Activated naive CD8-positive, alpha-beta T cell treated with anti-CD3 and anti-CD28 coated beads, Interleukin-2, amount 10 ng/mL, durations not matched to agents 7 days and 5 days (primary cell): ENCODE measurements at regions not wholly inside any gene's neighbourhood (a gene's known extent, or its start where the extent isn't known, plus 50 kb on each side); places are given as distances from the start of the nearest gene placed in this dataset.

Source experiments
- ATAC-seq: fragments of 150-1000 bp; cut with Tn5 transposase; one replicate; pipeline ENCODE4 v1.10.0; 2021; ENCODE audit warnings: low read depth, moderate library complexity
- POLR2A ChIA-PET: fragments of 350-600 bp; sonication (Branson Sonifier 250); formaldehyde crosslinking; loops from one replicate; lab custom pipeline; 2021; ENCODE audit warnings: antibody characterized with exemption; lab: Charles Lee
- DNase-seq: peaks from one replicate; pipeline ENCODE4 v3.0.0; 2021
- H3K27ac Mint-ChIP-seq: one replicate; pipeline ENCODE4 v1.8.0; 2022; ENCODE audit warnings: mild to moderate bottlenecking, mixed read lengths
- H3K27me3 Mint-ChIP-seq: one replicate; pipeline ENCODE4 v1.8.0; 2022; ENCODE audit warnings: mild to moderate bottlenecking, moderate library complexity, mixed read lengths
- H3K36me3 Mint-ChIP-seq: one replicate; pipeline ENCODE4 v1.8.0; 2021; ENCODE audit warnings: mild to moderate bottlenecking, mixed read lengths
- H3K4me1 Mint-ChIP-seq: one replicate; pipeline ENCODE4 v1.8.0; 2021; ENCODE audit warnings: mixed read lengths
- H3K4me3 Mint-ChIP-seq: one replicate; pipeline ENCODE4 v1.8.0; 2022; ENCODE audit warnings: mild to moderate bottlenecking, moderate library complexity, mixed read lengths
- H3K9me3 Mint-ChIP-seq: one replicate; pipeline ENCODE4 v1.8.0; 2021; ENCODE audit warnings: mixed read lengths

DNA sequence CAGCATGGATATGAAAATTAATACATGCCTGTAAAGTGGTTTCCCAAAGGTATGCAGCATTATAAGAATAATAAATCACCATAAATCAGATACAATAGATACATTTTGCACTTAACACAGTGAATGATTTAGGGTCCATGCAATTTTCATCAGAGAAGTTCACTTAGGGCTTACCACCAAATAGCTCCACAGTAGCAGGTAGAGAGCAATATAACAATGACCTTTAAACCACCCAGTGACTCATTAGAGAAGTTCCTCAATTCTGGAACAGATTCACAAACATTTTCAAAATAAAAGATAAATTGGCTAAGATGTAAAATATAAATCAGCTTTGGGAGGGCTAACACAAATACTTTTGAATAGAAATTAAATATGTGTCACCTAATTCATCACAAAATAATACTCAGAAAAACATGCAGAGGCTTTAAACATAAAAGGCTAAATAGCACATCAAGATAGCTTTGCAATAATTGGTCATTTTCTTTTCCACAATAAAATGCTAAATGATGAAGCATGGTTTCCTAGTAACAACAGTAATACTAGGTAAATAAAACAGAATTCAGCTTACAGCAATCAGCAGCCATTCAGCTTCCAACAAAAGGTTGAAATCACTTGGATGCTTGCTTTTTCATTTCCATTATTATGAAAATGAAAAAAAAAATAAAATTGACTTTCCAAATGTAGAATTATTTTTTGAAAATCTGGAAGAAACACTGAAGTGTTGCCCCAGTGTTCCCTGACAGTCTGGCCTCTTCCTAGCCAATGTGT, 84.3 kb upstream of the NBEA start:
- DNase-seq (no peak), ATAC-seq (no peak)
- H3K9me3 Mint-ChIP-seq, result no peaks in the 10 kb centered on the region
- POLR2A ChIA-PET, result no interaction called here
- no peaks in the 10 kb centered on the region for H3K36me3 Mint-ChIP-seq
- no peaks in the 10 kb centered on the region for H3K27me3 Mint-ChIP-seq
- H3K4me1 Mint-ChIP-seq, result no peaks in the 10 kb centered on the region
- H3K27ac Mint-ChIP-seq, result no peak overlapping the region
- H3K4me3 Mint-ChIP-seq, result no peak overlapping the region

DNA sequence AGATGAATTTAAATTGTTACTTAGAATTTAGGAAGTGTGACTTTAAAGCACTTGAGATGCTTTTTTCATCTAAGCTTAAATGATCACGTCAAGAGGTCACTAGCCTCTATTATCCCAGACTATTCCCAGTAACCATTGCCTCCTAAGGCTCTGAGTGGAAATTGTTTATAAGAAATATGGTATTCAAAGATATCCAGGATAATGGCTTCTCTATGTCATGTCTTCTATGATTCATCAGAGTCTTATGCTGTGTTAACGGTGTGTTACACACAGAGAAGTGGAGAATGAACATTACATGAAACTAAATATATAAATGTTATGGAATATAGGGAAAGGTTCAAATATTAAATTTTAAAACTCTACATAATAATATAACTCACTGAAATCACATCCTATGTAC, 79.8 kb upstream of the NBEA start:
- Mint-ChIP-seq H3K4me3 (no peak overlapping the region), H3K27me3 (no peaks in the 10 kb centered on the region), H3K9me3 (no peaks in the 10 kb centered on the region), H3K36me3 (no peaks in the 10 kb centered on the region), H3K27ac (no peak overlapping the region), H3K4me1 (no peaks in the 10 kb centered on the region)
- DNase-seq (no peak), ATAC-seq (no peak)
- POLR2A ChIA-PET, result no interaction called here

DNA sequence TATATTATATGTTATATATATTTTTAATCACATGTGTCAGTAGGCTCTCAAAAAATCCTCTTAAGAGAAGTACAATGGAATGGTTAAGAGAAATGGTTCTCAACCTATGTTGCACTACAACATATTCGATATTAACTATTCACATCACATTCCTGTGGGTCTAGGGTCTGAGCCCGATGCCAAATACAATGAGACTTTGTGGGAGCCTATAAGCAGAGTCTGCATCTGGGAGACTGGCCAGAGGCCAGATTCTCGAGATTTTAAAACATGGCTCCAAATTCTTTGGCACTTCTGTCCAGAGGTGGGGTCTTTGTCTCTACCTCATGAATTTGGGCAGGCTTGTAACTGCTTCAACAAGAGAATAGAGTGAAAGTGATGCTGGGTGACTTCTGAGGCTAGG, 79.4 kb upstream of the NBEA start:
- no peaks in the 10 kb centered on the region for H3K9me3 Mint-ChIP-seq
- H3K36me3 Mint-ChIP-seq, result no peaks in the 10 kb centered on the region
- no peak overlapping the region for H3K4me3 Mint-ChIP-seq
- POLR2A ChIA-PET, result no interaction called here
- no peak for ATAC-seq
- H3K27me3 Mint-ChIP-seq, result no peaks in the 10 kb centered on the region
- no peaks in the 10 kb centered on the region for H3K4me1 Mint-ChIP-seq
- H3K27ac Mint-ChIP-seq, result no peak overlapping the region
- no peak for DNase-seq

DNA sequence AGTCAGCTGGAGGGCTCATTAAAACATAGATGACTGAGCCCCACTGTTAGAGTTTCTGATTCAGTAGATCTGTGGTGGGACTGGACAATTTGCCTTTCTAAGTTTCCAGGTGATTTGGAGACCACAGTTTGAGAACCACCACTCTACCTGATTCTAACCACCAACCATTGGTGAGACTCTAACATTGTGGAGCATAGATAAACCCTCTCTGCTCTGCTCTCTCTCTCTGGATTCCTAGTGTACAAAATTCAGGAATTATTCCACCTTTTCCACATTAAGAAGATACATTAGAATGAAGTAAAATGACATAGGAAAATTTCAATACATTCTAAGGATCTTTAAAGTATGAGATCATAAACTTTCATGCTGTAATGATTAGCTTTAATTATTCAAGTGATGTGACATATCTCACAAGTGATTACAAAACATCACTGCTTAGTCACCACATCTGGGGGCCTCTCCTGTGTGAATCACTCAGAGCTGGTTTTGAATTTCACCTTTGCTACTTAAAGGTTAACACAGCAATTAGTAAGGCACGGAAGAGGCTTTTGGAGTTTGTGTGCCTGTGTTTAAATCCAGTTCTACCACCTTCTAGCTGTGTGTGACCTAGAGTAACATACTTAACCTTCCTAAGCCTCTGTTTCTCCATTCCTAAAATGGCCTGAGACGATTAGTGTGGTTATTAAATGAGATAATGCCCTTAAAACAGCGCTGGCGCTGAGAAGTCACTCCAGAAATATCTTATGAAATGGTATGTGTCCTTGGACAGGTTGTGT, 78.5 kb upstream of the NBEA start:
- Mint-ChIP-seq H3K36me3 (no peaks in the 10 kb centered on the region), H3K4me3 (no peak overlapping the region), H3K4me1 (no peaks in the 10 kb centered on the region), H3K27me3 (no peaks in the 10 kb centered on the region), H3K9me3 (no peaks in the 10 kb centered on the region), H3K27ac (no peak overlapping the region)
- DNase-seq, result no peak
- POLR2A ChIA-PET, result no interaction called here
- no peak for ATAC-seq

DNA sequence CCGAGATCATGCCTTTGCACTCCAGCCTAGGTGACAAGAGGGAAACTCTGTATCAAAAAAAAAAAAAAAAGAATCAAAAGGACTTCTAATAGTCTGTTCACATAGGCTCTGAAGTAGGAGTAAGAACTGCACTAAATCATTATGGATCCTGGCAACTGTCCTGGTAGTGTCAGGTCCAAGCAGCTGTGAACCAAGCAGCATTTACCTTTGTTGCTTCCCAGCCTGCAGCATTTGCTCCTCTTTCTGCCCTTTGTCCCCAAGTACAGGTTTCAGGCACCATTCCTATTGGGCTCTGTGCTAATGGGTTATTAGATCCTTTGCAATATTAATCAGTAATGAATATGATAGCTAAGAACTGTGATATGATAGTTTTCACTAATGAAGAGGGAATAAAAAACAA, 77.4 kb upstream of the NBEA start:
- Mint-ChIP-seq H3K27ac (no peak overlapping the region), H3K9me3 (no peaks in the 10 kb centered on the region)
- POLR2A ChIA-PET, result no interaction called here

DNA sequence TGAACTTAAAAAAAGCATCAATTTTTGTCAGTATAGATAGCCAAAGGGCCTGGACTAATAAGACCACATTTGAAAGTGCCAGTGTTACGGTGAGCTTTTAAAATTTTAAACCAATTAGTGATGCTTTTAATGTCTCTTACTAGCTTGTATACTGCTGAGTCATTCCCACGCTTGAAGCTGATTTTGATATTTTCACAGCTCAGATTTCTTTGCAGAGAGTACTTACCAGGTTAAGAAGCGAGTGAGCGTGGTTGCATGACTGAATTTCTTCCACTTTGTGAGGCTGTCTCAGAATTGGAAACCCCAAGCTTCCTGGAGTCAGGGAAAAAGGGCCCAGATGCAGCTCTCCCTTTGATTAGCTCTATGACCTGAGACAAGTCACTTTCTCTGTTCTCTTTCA, 74.5 kb upstream of the NBEA start:
- H3K4me1 Mint-ChIP-seq, result no peaks in the 10 kb centered on the region
- H3K36me3 Mint-ChIP-seq, result no peaks in the 10 kb centered on the region
- H3K4me3 Mint-ChIP-seq, result no peak overlapping the region
- H3K27me3 Mint-ChIP-seq, result no peaks in the 10 kb centered on the region
- H3K9me3 Mint-ChIP-seq, result no peaks in the 10 kb centered on the region
- POLR2A ChIA-PET, result no interaction called here
- no peak overlapping the region for H3K27ac Mint-ChIP-seq
- DNase-seq (no peak), ATAC-seq (no peak)

More for the DNA sequence above, 77.4 kb upstream of the NBEA start:
- ATAC-seq (no peak), DNase-seq (no peak)
- no peaks in the 10 kb centered on the region for H3K36me3 Mint-ChIP-seq
- no peaks in the 10 kb centered on the region for H3K27me3 Mint-ChIP-seq
- H3K4me1 Mint-ChIP-seq, result no peaks in the 10 kb centered on the region
- H3K4me3 Mint-ChIP-seq, result no peak overlapping the region

DNA sequence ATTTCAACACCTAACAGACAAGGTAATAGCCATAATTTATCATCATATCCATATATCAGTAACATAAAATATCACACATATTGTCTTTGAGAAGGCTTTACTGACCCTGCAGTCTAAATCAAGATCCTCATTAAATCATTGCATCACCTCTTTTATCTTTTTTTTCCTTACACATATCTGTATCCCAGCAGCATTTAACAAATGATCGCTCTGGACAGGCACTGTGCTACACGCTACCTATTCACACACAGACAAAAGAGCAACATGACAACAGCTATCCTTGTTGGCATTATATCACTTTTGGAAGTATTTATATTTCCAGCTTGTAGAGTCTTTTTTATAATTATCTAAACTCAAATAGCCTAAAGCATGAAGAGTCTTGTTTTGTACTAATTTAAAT, 73.3 kb upstream of the NBEA start:
- no peak for DNase-seq
- H3K9me3 Mint-ChIP-seq, result no peaks in the 10 kb centered on the region

DNA sequence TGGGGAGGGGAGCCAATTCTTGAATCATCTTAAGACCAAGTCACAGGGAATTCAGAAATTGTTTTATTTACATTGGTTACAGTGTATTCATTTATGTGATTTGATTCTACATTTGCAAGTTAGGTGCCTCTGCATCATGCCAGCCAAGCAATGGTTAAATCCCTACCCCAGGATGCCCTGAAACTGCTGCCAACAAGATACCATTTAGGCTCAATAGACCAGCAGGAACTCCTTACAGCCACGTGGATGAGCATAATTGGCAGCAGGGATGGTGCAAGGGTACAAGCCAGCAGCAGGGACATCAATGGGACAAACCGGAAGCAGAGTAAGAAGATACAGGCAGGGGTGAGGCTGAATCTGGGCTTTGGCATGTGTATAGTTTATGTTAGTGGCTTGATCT, 72.4 kb upstream of the NBEA start:
- no peak overlapping the region for H3K4me3 Mint-ChIP-seq
- no peak overlapping the region for H3K27ac Mint-ChIP-seq
- POLR2A ChIA-PET, result no interaction called here
- no peaks in the 10 kb centered on the region for H3K27me3 Mint-ChIP-seq
- DNase-seq, result no peak
- no peaks in the 10 kb centered on the region for H3K9me3 Mint-ChIP-seq
- H3K4me1 Mint-ChIP-seq, result no peaks in the 10 kb centered on the region
- no peaks in the 10 kb centered on the region for H3K36me3 Mint-ChIP-seq
- ATAC-seq, result no peak

More for the DNA sequence above, 73.3 kb upstream of the NBEA start:
- Mint-ChIP-seq H3K4me1 (no peaks in the 10 kb centered on the region), H3K27me3 (no peaks in the 10 kb centered on the region), H3K27ac (no peak overlapping the region), H3K36me3 (no peaks in the 10 kb centered on the region), H3K4me3 (no peak overlapping the region)
- POLR2A ChIA-PET, result no interaction called here
- ATAC-seq, result no peak

DNA sequence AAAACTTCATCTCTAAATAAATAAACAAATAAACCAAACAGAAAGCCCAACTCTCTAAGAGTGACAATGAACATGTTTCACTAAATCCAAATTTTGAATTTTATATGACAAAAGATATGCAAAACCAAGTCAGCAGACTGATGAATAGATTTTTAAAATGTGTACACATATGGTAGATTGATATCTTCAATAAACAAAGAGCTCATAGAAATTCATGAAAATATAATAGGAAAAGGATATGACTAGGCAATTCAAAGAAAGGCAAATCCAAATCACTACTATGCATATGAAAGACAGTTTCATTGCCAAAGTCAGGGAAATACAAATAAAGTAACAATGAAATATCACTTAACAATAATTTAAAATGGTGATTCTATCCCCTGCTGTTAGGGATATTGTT, 63.7 kb upstream of the NBEA start:
- no peaks in the 10 kb centered on the region for H3K4me1 Mint-ChIP-seq
- POLR2A ChIA-PET, result no interaction called here
- DNase-seq, result no peak
- ATAC-seq, result no peak
- no peaks in the 10 kb centered on the region for H3K36me3 Mint-ChIP-seq
- no peaks in the 10 kb centered on the region for H3K9me3 Mint-ChIP-seq
- no peak overlapping the region for H3K27ac Mint-ChIP-seq
- peaks cover 16% of the 10 kb centered on the region for H3K27me3 Mint-ChIP-seq
- H3K4me3 Mint-ChIP-seq, result no peak overlapping the region

DNA sequence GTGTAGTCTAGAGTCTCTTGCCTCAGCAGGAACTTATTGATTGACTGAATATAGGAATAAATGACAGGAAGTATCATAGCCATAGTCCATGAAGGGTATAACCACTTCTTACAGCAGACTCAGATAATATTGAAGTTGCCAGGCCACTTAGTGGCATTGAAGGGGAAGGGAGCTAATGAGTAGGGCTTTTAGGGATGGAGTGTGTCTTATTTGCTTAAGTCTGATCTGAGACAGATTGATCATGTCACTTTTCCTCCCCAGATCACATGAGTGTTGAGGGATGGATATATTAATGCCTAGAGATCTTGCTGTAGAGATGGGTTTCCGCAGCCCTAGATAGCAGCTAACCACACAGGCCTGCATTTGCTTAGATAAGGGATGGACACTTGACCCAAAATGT, 62.2 kb upstream of the NBEA start:
- no peak for ATAC-seq
- Mint-ChIP-seq H3K4me3 (no peak overlapping the region), H3K36me3 (no peaks in the 10 kb centered on the region), H3K27me3 (peaks cover 16% of the 10 kb centered on the region), H3K4me1 (no peaks in the 10 kb centered on the region), H3K9me3 (no peaks in the 10 kb centered on the region), H3K27ac (no peak overlapping the region)
- DNase-seq, result no peak
- POLR2A ChIA-PET, result no interaction called here

DNA sequence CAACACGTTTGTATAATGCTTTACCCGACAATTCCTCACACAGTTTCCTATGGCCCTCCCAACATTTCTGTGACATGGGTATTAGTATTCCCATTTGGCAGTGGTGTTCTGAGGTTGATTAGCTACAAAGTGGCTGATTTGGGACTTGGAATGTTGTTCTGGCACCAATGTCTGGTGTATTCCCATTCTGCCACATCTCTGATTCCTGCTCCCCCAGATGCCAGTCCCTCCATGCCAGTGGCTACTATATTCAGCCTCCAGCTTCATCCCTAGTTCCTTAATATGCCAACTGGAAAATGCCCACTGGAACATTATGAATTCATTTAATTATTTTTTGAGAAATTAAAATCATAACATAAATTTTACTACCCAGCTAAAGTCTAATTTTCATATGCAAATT, 60.6 kb upstream of the NBEA start:
- POLR2A ChIA-PET, result no interaction called here
- Mint-ChIP-seq H3K27me3 (peaks cover 12% of the 10 kb centered on the region), H3K9me3 (no peaks in the 10 kb centered on the region), H3K27ac (no peak overlapping the region), H3K4me3 (no peak overlapping the region), H3K4me1 (no peaks in the 10 kb centered on the region), H3K36me3 (no peaks in the 10 kb centered on the region)
- ATAC-seq, result no peak
- no peak for DNase-seq

DNA sequence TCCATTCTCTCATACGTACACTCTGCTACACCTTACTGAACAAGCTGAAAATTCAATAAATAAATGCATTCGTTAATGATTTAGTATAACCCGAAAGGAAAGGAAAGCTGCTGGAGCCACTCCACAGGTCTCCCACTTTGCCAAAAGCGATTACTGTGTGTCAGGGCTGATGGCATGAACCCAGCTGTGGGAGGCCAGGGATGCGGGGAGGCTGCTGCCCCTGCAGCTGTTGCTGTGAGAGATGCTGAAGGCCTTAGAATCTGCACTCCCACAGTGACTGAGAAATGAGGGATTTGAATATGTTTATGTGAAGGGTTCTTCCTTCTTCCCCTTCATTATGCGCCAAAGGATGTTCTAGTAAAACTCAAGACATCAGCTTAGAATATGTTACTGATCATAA, 58.7 kb upstream of the NBEA start:
- H3K9me3 Mint-ChIP-seq, result no peaks in the 10 kb centered on the region
- no peaks in the 10 kb centered on the region for H3K36me3 Mint-ChIP-seq
- DNase-seq (no peak), ATAC-seq (no peak)
- POLR2A ChIA-PET, result no interaction called here
- H3K4me3 Mint-ChIP-seq, result no peak overlapping the region
- peaks cover 12% of the 10 kb centered on the region for H3K27me3 Mint-ChIP-seq
- no peaks in the 10 kb centered on the region for H3K4me1 Mint-ChIP-seq
- no peak overlapping the region for H3K27ac Mint-ChIP-seq

DNA sequence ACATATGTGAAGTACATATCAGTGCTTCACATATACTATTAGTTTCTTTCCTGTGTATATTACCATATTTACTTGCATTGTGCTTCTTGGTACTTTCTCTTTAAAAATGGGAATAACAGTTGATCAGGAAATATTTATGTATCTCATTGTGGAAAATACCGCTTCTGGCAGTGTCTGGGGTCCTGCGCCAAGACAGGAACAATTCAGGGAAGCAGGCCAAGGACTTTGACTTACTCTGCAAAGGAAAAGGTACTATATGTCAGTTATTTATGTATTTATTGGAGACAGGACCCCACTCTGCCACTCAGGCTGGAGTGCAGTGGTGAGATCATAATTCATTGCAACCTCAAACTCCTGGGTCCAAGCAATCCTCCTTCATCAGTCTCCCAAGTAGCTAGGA, 57.7 kb upstream of the NBEA start:
- no peak for ATAC-seq
- H3K36me3 Mint-ChIP-seq, result no peaks in the 10 kb centered on the region
- H3K27me3 Mint-ChIP-seq, result peaks cover 12% of the 10 kb centered on the region
- no peak for DNase-seq
- H3K4me1 Mint-ChIP-seq, result no peaks in the 10 kb centered on the region
- POLR2A ChIA-PET, result no interaction called here
- H3K27ac Mint-ChIP-seq, result no peak overlapping the region
- H3K9me3 Mint-ChIP-seq, result no peaks in the 10 kb centered on the region
- H3K4me3 Mint-ChIP-seq, result no peak overlapping the region

DNA sequence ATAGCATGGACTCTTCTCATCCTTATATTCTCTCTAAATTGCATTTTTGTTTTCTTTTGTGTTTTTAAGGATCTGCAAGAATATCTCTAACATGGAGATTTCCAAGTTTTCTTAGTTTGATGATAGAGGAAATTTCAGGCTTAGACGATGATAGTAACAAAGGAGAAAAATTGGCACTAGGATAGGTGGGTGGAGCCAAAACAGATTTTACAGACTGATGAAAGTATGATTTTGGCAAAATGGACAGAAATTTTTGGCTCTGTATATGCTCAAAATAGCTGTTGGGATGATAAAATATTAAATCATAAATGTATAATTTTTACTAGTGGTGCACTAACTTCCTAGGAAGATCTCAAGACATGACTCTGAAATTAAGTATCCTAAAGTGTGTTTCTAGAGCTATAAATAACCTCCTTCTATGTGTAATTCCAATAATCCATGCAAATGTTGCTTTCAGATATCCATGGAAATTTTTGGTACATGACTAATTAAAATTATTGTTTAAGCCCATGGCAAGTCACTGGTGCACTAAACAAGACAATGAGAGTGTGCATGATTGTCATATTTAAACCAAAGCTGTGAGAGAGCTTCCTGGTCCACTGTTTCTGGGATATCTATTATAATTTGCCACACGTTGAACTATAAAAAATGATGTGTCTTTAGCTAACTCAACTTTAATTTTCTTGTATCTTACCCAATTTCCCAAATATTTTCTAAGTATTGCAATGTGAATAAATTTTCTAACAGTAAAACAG, 55.8 kb upstream of the NBEA start:
- H3K36me3 Mint-ChIP-seq, result no peaks in the 10 kb centered on the region
- no peak overlapping the region for H3K4me3 Mint-ChIP-seq
- no peak for ATAC-seq
- H3K9me3 Mint-ChIP-seq, result no peaks in the 10 kb centered on the region
- POLR2A ChIA-PET, result no interaction called here
- no peak overlapping the region for H3K27ac Mint-ChIP-seq
- peaks cover 9% of the 10 kb centered on the region for H3K27me3 Mint-ChIP-seq
- H3K4me1 Mint-ChIP-seq, result no peaks in the 10 kb centered on the region
- DNase-seq, result no peak
